Activated T-cell treated with anti-CD3 and anti-CD28 coated beads for 1 hour (primary cell): ENCODE measurements at regions not wholly inside any gene's neighbourhood (a gene's known extent, or its start where the extent isn't known, plus 50 kb on each side); places are given as distances from the start of the nearest gene placed in this dataset.
"Not testable (repeated sequence)": the region's sequence is repeated elsewhere in the genome, so short reads cannot be mapped to it uniquely, and the experiment has no call there.

Source experiments
- DNase-seq: peaks from one replicate; pipeline ENCODE4 v3.0.0-alpha.2; 2020; ENCODE audit warnings: low read depth

DNA sequence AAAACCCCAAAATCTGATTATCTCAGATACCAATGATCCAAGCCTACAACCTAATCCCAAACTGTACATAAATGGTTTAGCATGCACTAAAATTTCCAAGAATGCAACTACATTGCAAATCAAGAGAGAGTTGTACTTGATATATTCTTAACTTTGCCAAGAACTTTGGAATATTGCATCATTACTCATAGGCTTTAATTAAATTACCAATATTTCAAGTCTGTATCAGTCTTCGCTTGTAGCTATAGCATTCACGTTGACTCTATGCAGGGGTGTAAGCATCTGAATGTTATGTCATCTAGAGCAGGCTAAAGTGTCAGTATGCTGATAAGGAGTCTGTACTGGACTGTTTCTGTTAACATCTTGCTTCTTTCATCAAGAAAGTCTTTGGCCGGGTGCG lies 56.3 kb downstream of the FOXI3 start:
- no peak for DNase-seq

DNA sequence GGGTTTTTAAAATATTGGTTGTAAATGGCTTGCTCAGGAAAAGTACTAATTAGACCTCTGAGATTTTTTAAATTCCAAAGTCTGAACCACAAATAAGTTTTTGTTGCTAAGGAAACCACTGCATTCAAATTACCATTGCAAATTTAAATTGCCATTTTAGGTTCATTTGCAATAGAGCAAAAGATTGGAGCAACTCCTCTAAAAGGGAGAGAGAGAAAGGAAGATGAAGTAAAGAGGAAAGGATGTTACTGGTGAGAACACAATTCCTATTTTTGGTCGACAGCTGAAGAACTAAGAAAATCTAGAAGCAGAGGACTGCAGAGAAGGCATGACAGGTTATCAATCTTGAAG lies 74.9 kb downstream of the FOXI3 start:
- no peak for DNase-seq

DNA sequence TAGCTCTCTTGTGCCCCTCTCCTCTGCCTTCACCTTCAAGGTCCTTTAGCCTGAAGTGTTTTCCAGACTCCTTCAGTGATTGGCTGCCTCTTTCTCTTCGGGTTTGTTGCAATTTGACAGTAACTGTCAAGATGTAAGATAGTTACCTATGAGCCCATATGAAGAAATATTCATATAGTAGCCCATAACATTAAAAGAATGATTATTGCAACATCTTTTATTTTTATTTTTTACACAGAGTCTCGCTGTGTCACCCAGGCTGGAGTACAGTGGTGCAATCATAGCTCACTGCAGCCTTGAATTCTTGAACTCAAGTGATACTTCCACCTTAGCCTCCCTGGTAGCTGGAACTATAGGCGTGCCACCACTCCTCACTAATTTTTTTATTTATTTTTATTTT lies 80.5 kb downstream of the FOXI3 start:
- DNase-seq, result no peak

DNA sequence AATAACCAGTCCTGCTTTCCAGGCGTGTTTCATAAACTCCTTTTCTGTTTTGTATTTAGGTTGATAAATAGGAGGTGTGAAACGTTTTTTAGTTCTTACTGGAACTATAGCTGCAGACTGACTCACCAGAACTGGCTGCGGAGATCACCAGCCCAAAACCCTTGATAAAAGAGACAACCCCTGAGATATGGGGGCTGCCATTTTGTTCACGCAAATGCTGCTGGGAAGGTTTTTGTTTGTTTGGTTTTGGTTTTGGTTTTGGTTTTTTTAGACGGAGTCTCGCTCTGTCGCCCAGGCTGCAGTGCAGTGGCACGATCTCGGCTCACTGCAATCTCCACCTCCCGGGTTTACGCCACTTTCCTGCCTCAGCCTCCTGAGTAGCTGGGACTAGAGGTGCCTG lies 87.1 kb downstream of the FOXI3 start:
- not testable (repeated sequence) for DNase-seq

DNA sequence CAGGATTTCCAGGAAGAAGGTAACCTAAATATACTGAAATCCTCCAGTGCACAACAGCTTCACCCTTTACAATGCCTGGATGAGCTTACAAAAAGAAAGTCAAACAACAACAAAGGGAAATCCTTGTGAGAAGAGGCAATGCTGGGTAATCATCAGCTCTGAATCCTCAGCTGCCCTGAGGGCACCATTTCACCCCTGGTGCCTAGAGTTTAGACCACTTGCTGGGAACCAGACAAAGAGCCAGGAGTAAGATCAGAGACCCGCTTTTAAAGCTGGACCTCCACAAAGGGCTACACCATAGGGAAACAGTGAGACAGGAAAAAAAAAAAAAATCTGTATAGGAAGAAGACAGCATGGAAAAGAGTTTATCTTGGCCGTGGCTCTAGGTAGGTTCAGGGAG lies 97.0 kb downstream of the FOXI3 start:
- DNase-seq, result no peak

DNA sequence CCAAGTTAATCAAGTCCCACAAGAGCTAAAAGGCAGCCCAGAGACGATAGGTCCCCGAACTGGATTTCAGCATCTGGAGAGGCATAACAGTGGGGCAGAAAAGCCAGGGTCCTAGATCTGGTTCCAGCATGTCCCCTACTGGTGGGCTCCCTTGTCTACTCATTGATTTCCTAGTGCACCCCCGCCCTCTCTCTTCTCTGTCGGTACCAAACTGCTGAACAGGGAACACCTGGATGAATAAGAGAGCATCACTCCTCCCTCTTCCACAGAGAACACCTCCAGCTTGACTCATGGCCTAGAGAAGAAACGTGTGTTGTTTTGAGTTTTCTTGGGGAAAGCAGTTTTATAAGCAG lies 101.3 kb downstream of the FOXI3 start:
- no peak for DNase-seq

DNA sequence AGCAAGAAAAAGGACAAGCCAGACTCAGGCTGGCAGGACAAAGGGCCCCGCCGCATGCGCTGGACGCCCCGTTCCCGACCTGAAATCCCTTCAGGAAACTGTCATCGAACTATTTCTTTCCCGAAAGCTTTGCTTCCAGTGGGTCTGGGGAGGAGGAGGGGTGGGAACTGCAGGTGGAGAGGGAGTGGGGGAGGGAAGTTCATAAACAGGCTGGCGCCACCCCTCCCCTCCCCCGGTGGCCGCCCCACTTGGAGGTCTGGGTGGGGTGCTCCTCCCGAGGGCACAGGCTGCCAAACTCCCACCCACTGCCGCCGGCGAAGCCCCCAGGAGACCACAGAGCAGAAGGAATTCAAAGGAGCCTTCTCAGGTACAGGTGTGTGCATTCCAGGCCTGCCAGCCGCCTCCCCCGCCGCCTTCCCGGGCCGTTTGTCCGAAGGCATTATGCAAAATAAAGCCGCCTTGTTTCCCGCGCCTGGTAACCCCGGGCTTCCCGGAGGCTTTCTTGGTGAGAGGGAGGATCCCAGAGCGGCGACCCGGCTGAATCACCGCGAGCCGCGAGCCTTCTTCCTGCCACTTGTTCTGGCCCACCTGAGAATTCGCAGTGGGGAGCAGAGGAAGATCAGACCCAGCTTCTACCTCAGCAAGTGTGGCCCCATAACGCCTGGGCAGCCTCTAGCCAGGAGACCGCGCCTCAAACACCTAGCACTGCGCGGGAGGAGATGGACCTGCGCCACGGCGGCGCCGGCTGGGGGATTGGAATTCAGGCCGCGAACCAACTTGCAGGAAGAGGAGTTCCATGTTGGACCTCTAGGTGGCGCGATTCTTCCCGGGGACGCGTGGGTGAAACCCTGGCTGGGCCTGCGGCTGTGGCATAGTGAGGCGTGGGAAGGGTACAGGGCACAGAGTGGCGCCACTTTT lies 101.9 kb downstream of the FOXI3 start:
- peak; percentile 53 for DNase-seq

DNA sequence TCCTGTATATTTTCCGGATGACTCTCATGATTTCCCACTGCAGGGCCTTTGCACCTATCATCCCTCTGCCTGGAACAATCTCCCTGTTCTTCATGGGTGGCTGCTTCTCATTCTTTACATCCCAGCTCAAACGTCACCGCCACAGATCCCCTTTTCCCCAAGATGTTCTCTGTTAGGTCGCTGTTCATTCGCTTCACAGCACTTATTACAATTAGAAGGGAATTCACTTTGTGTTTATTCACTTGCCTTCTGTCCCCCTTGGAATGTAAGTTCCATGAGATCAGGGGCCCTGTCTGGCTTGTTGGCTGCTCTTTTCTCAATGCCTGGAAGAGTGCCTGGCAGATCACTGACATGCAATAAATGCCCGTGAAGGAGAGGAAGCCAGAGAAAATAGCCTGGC lies 106.7 kb downstream of the FOXI3 start:
- DNase-seq, result no peak

DNA sequence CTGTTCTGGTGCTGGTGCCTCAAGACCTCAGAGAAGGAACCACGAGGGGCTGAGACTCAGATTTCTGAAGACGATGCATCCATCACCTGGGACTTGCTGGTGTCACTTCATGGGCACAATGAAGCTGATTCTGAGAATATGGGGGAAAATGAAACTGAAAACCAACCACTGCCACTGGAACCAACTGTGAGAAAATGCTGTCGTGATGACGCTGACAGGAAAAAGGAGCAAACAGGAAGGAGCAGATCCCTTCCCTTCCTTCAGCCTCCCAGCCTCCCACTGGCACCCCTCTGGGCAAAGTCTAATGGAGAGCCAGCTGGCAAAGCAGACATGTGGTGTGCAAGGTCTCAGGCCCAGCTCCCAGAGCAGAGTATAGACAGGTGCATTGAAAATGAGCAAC lies 109.7 kb downstream of the FOXI3 start:
- no peak for DNase-seq

DNA sequence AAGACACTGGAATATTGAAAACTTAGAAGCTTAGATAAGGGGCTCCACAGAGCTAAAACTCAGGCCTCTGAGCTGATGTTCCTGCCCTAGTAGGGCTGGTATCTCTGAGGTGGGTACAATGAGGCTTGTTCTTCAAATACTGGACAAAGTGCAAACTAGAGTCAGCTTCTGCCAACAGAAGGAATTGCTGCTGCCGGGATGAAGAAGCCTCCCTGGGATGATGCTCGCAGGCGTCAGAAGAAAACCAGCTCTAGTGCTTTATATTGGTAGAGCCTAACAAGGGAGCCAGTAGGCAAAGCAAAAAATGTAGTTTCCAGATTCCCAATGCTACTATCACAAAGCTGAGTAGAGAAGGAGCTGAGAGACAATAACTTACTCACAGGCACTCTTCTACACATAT lies 118.1 kb downstream of the FOXI3 start:
- DNase-seq, result no peak

DNA sequence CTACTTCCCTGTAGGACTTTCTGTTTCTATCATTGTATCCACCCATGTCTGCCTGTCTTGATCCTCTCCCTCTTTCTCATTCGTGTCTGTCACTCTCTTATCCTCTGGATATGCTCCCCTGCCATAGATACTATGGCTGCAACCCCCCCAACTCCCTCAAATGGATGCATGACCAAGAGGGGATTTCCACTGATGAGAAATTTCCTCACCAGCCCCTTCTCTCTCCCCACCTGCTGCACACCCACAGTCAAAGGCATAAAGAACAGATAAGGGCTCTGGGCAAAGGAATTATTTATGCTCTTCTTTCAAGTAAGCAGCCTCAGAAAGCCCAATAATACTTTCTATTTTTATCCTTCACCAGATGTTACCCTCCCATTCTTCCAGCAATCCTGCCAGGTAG lies 121.3 kb downstream of the FOXI3 start:
- DNase-seq, result no peak

DNA sequence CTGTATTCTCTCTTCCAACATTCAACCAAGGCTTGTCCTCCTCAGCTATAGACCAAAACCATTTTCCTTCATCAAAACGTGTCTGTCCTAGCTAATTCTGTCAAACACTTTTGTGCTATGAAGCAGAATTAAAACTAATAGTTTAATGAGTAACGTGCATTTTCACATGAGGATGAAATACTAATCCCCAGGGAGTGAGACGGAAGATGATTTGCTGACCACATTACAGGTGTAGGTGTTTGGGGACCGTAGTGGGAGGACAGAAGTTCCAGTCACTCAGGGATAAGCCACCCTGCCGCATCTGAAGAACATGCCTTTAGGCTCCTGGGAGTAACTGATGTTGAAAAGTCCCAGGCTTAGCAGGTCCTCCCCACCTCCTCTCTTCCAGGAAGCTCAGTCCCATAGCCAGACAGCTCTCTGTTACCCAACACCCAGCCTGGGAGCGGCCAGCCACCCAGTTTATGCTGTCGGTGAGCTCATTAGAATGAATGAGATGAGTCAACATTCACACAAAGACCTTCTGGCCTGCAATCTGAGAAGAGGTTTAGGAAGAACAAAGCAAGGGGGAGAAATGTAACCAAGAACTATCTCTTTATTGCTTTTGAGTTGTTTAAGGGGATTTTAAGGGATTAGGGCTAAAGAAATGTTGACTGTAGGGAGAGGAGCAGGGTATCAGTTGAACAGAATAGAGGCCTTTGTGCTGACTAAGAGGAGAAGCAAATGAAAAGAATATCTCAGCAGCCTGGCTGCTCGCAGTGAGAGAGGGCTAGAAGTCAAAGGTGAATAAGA lies 122.5 kb downstream of the FOXI3 start:
- no peak for DNase-seq

DNA sequence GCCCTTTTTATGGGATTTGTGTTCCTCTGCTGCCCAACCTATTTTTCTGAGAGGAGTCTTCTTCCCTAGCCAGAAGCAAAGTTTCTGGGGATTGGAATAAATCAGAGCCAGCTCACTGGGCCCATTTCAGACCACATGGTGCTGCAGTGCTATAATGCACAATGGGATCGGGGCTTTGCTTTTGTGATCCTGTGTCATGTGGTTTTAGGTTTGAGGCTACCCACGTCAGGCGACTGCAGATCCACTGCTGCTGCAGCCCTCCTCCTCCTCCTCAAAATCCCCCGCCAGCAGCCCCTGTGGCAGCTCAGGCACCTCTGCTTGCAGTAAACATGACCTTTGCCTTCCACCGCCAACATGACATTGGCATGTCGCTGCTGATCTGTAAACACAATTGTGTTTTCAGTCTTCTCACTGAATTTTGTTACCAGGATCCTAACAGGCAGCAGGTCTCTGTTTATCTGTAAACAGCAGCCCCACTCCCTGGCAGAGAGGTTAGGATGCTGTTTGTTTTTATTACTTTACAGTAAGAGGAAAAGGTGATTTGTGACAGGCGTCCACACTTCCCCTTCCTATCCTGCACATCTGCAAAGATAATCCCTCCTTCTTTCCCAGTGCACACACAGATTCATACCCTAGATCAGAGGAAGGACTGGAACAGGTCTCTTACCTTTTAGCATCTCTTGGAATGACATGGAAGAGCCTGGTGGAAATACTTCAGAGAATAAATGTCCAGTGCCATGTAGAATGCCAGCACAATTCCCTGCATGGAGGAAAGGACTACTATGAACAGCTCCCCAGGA lies 130.8 kb downstream of the FOXI3 start:
- no peak for DNase-seq

DNA sequence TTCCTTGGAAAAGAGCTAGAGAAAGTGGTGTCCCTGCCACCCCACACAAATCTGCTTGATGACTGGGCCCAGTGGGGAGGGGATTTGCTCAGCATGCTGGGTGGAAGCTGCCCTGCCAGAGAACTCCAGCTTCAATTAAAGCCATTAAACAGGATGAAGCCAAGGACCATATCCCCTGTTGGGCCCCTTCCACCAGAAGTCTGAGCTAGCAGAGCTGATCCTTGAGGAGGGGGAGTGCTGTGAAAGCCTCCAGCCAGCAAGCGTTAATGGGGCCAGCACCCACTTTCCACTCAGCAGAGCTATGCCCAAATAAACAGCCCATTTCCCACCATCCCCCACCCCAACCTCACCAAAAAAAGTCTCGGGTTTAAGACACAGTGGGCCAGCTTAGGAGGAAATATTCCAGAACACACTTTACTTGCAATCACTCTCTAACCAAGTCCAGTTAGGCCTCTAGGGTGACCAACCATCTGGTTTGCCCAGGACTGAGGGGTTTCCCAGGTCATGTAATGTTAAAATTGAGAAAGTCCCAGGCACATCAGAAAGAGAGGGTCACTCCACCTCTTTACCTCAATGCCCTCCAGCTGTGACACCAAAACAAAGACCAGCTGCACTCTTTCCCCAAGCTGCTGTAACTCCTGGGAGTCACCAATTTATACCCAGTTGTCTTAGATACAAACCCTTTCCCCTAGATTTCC lies 132.3 kb downstream of the FOXI3 start:
- DNase-seq, result no peak

DNA sequence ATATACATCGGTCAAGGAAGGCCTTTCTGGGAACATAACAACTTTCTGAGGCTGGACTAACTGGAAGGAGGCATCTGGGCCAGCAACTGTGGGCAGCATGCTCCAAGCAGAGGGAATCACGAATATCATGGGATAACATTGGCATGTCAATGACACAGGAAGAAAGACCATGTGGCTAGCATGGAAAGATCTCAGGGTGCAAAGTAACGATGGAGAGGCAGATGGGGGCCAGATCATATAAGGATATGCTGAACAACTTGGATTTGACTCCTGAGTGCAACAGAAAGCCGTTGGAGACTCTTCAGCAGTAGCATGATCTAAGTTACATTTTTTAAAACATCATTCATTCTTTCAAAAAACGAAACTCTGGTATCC lies 133.6 kb downstream of the FOXI3 start:
- DNase-seq, result no peak

DNA sequence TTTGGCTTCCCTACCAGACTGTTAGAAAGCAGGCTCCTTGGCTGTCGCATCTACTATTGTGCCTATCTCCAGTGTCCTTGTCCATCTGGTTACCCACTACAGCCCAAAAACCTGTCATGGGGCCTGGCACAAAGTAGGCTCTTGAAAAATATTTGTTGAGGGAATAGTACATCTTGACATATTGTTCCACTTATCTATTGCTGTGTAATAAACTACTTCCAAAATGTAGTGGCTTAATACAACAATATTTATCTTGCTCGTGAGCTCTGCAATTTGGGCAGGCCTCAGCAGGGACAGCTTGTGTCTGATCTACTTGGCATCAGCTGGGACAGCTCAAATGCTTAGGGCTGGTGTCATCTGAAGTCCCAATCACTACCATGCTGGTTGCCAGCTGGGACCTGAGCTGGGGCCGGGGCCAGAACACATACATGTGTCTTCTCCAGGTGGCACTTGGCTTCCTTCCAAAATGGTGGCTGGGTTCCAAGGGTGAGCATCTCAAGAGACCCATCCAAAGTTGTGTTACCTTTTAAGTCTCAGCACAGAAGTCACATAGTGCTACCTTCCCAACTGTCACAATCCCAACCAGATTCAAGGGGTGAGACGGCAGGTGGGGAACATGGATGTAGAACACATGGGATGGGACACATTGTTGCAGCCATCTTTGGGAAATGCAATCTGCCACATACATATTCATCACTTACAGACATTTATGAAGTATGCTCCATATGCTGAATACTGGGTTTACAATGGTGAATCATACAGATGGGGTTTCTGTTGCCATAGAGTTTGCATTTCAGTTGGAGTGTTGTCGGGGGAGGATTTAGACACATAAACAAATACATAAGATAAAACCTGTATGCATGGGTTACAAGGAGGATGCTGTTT lies 134.2 kb downstream of the FOXI3 start:
- DNase-seq, result no peak

DNA sequence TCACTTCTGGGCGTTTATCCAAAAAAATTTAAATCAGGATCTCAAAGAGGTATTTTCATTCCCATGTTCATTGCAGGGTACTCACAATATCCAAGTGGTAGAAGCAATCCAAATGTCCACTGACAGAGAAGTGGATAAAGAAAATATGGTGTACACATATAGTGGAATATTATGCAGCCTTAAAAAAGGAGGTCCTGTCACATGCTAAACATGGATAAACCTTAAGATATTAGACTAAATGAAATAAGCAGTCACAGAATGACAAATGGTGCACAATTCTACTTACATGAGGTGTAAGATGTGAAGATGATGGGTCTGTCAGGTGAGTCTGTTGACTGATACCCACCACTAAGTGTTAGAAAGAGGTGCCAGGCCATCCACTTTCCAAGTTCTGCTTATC lies 140.6 kb downstream of the THNSL2 start:
- DNase-seq, result no peak

DNA sequence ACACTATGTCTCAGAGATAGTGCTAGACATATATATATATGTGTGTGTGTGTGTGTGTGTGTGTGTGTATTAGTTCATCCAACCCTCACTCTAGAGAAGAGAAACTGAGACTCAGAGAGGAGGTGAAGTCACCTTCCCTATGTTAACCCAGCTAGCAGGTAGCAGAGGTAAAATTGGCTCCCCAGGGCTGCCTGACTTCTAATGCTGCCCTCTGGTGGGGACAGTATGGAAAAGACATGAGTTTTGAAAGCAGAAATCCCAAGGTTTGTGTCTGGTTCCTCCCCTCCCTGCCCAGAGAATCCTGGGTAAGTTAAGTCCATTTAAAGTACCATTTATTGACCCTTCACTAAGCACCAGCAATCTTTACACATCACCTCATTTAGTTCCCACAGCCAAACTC lies 137.7 kb downstream of the THNSL2 start:
- DNase-seq, result no peak

DNA sequence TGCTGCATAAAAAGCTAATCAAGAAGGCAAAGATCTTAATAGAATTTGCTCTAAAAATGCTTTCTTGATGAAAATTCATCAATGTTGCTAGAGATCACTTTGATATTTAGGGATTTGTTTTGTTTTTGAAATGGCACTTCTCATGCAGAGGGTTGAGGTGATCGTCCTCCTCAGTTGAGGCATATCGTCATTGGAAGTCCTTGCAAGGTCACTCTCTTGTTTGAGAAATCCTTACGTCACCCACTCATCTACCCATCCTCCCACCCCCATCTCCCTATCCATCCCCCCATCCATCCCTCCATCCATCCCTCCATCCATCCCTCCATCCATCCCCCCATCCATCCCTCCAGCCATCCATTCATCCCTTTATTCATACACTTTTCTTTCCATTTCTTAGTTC lies 133.7 kb downstream of the THNSL2 start:
- no peak for DNase-seq

DNA sequence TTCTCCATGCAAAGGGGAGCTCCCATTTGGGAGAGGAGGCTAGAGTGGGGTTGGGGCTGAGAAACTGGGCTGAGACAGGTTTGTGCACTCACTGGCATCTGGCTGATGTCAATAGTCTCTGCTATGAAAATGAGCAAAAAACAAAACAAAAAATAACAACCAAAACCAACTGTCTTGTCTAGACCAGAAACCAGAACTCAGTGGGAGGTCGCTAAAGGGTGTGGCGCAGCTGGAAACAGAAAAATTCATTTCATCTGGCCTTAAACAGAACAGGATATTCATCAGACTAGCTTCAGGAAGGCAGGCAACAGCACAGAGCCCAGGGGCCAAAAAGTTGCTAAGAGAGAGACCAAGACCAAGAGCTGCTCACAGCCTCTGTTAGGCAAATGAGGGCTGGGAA lies 126.1 kb downstream of the THNSL2 start:
- DNase-seq, result no peak

DNA sequence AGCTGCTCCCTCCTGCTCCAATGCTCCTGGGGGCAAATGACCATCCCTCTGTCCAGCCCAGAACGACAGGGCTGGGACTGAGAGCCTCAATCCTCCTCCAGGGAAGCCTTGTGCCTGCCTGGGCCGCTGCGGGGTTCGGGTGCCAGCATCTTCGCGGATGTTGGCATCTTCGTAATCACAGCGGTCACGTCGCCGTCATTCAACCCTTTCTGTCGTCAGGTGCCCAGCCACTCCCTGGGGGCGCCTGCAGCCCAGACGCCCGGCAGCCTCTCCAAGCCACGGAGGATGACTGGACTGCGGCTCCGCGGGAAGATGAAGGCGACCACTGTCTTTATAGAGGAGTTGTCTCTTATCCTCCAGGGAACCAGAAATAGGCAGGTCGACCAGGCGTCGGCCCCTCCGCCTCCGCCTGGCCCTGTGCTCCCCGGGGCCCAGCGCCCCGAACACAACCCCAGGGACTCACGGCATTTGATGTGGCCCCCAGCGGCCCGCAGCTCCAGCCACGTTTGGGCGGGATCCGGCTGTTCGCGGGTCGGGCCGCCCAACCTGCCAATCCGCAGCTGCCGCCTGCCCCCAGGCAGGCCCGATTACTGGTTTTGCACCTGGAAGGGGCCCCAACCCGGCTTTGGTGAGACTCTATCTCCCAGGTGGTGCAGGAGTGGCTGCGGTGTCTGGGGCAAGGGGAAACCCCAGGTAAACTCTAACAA lies 113.9 kb downstream of the THNSL2 start:
- no peak for DNase-seq
